ENCODE measurements at regions not wholly inside any gene's neighbourhood (a gene's known extent, or its start where the extent isn't known, plus 50 kb on each side); places are given as distances from the start of the nearest gene placed in this dataset.

DNA sequence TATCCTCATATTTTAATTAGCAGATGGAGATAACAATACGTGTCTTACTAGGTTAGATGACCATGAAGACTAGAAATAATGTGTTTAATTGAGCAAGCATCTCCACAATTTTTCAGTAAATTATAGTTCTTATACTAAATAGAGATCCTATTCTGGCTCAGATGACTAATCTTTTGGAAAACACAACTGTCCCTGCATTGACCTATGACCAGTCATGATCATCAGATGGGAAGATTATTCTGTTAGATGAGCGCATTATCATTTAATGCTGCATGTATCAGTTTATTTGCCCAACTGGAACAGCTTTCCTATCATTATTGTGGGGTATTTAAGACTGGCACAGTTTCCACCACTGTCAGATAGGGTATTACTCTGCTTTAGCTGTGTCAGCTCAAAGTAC is 185.5 kb downstream of the MOXD1 start:
- Histone ChIP-seq H4K5ac (ENCODE audit: insufficient read length, low read depth, low read length) (no peak overlapping the region), H4K91ac (replicated peaks; ENCODE audit: insufficient read length, low read length) (no peak overlapping the region), H2AK5ac (ENCODE audit: low read depth, low read length) (no peak overlapping the region), H2BK120ac (replicated peaks; ENCODE audit: low read depth, low read length) (no peak overlapping the region), H3K14ac (ENCODE audit: insufficient read length) (no peak overlapping the region), H2BK20ac (ENCODE audit: low read length) (no peak overlapping the region), H3K18ac (ENCODE audit: extremely low read depth, low read length) (no peak overlapping the region), H4K20me1 (replicated peaks in 1 of 2; ENCODE audit: control insufficient read depth in 1 of 2, insufficient read depth in 2 of 2, low read length in 2 of 2) (no peaks in the 10 kb centered on the region), H3K9me3 (ENCODE audit: insufficient read depth in 2 of 2, low read depth in 1 of 2, low read length in 1 of 2) (no peaks in the 10 kb centered on the region), H3K56ac (replicated peaks; ENCODE audit: insufficient read length, low read depth, low read length) (no peak overlapping the region), H3K36me3 (ENCODE audit: control insufficient read depth in 2 of 4, insufficient read depth in 4 of 4, low read length in 3 of 4) (no peaks in the 10 kb centered on the region), H3K4me3 (ENCODE audit: extremely low read depth in 1 of 4, insufficient read depth in 2 of 4, low read depth in 3 of 4, low read length in 4 of 4) (no peak overlapping the region), H3K27ac (ENCODE audit: low read depth, low read length) (no peak overlapping the region), H3K9ac (replicated peaks in 1 of 4; ENCODE audit: extremely low read depth in 1 of 4, low read depth in 3 of 4, low read length in 3 of 4) (no peak overlapping the region), H3K23me2 (ENCODE audit: low read depth, low read length) (no peaks in the 10 kb centered on the region), H2AFZ (ENCODE audit: low read length) (no peak overlapping the region), H4K8ac (ENCODE audit: extremely low read depth, insufficient read depth, low read length) (no peak overlapping the region), H3K4me1 (replicated peaks in 1 of 4; ENCODE audit: control insufficient read depth in 3 of 4, insufficient read depth in 4 of 4, low read length in 3 of 4) (no peaks in the 10 kb centered on the region), H2BK5ac (ENCODE audit: low read depth, low read length) (no peak overlapping the region), H3K23ac (ENCODE audit: insufficient read length) (no peak overlapping the region), H3K27me3 (replicated peaks in 1 of 4; ENCODE audit: control insufficient read depth in 3 of 4, extremely low read depth in 1 of 4, insufficient read depth in 3 of 4, low read length in 3 of 4) (no peaks in the 10 kb centered on the region), H2BK15ac (ENCODE audit: low read length) (no peak overlapping the region), H3K4me2 (ENCODE audit: insufficient read depth in 1 of 2, low read depth in 2 of 2, low read length in 2 of 2) (no peak overlapping the region), H3K4ac (replicated peaks; ENCODE audit: insufficient read length, low read depth, low read length) (no peak overlapping the region), H2BK12ac (ENCODE audit: low read depth, low read length) (no peak overlapping the region), H3K79me2 (ENCODE audit: control insufficient read depth in 1 of 2, insufficient read depth in 2 of 2, low read length in 2 of 2) (no peaks in the 10 kb centered on the region), H3K79me1 (ENCODE audit: low read depth, low read length) (no peaks in the 10 kb centered on the region)
- ChIA-PET CTCF (ENCODE audit: partially characterized antibody) (interaction anchor here (0.6 to 1.7 kb wide), 9 partner anchors 42 to 1315 kb away, joined by 3 to 7 read pairs (median 3); partner anchors contain the start of genes CCN2 and MED23), POLR2A (ENCODE audit: partially characterized antibody) (no interaction called here)
- DNase-seq (ENCODE audit: low read depth in 1 of 2, low spot score in 2 of 2) (no peak), FAIRE-seq (no peak)
- 89% methylated on average over 2 of the region's 2 CpGs; no CpG with 5 or more reads in 1 of the 2 experiments for WGBS, 2 experiments (ENCODE audit: extremely low coverage in 1 of 2, insufficient coverage in 1 of 2, insufficient read length in 1 of 2, insufficient replicate concordance in 2 of 2, low coverage in 1 of 2, low lambda C conversion rate in 2 of 2, missing lambda C conversion rate in 1 of 2)
- TF ChIP-seq HDAC2 (IDR thresholded peaks at IDR 0.05; ENCODE audit: borderline replicate concordance in 1 of 2, low read depth in 2 of 2, low read length in 2 of 2) (no peak), SP1 (IDR thresholded peaks at IDR 0.05; ENCODE audit: low read depth, low read length) (no peak), CHD1 (IDR thresholded peaks at IDR 0.05; ENCODE audit: low read depth, low read length) (no peak), KDM5A (IDR thresholded peaks at IDR 0.05; ENCODE audit: low read length) (no peak), TCF12 (IDR thresholded peaks at IDR 0.05; ENCODE audit: low read depth, low read length) (no peak)
- TF ChIP-seq, protein P1, sequence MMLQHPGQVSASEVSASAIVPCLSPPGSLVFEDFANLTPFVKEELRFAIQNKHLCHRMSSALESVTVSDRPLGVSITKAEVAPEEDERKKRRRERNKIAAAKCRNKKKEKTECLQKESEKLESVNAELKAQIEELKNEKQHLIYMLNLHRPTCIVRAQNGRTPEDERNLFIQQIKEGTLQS (IDR thresholded peaks at IDR 0.05; ENCODE audit: insufficient read depth, low read depth, low read length), result no peak

All from H1 (cell line).